Neural crest cell (in vitro differentiated cells): ENCODE measurements at regions not wholly inside any gene's neighbourhood (a gene's known extent, or its start where the extent isn't known, plus 50 kb on each side); places are given as distances from the start of the nearest gene placed in this dataset.

Source experiments
- DNase-seq: peaks from one replicate; pipeline ENCODE4 v3.0.0; 2021; ENCODE audit warnings: low read depth, mixed read lengths, low spot score
- H3K27ac Mint-ChIP-seq: one replicate; pipeline ENCODE4 v1.8.0; 2021; ENCODE audit warnings: mild to moderate bottlenecking, mixed read lengths; ENCODE audit not compliant: unreplicated experiment
- H3K27me3 Mint-ChIP-seq: 2 replicates; pipeline ENCODE4 v1.8.0; 2021; ENCODE audit warnings: low read depth, mild to moderate bottlenecking, mixed read lengths
- H3K36me3 Mint-ChIP-seq: 2 replicates; pipeline ENCODE4 v1.8.0; 2021; ENCODE audit warnings: low read depth, mild to moderate bottlenecking, mixed read lengths
- H3K4me1 Mint-ChIP-seq: 2 replicates; pipeline ENCODE4 v1.8.0; 2021; ENCODE audit warnings: mixed read lengths
- H3K4me3 Mint-ChIP-seq: one replicate; pipeline ENCODE4 v1.8.0; 2021; ENCODE audit warnings: mild to moderate bottlenecking, mixed read lengths
- H3K9me3 Mint-ChIP-seq: 2 replicates; pipeline ENCODE4 v1.8.0; 2021; ENCODE audit warnings: mixed read lengths
- CTCF ChIP-seq: fragments of 200-600 bp; sonication (generic); conservative IDR thresholded peaks from 2 replicates; pipeline ENCODE4 v1.5.0; 2021; ENCODE audit warnings: antibody characterized with exemption, mild to moderate bottlenecking

GRCh38 chr14:80358112-80358511 is 146.8 kb upstream of the DIO2 start:
- Mint-ChIP-seq H3K9me3 (peaks cover 2% of the 10 kb centered on the region), H3K36me3 (no peaks in the 10 kb centered on the region), H3K27me3 (no peaks in the 10 kb centered on the region), H3K4me1 (peaks cover 4% of the 10 kb centered on the region), H3K4me3 (no peak overlapping the region), H3K27ac (no peak overlapping the region)
- DNase-seq, result no peak
- no peak for TF ChIP-seq CTCF

- H3K27me3 Mint-ChIP-seq, result no peaks in the 10 kb centered on the region
- no peak overlapping the region for H3K4me3 Mint-ChIP-seq
- TF ChIP-seq CTCF, result peak; percentile 59
Observed at GRCh38 chr14:80356413-80356812, 145.1 kb upstream of the DIO2 start.

GRCh38 chr14:80354860-80355581 is 143.7 kb upstream of the DIO2 start:
- Mint-ChIP-seq H3K4me3 (no peak overlapping the region), H3K27ac (no peak overlapping the region), H3K4me1 (peaks cover 4% of the 10 kb centered on the region), H3K36me3 (no peaks in the 10 kb centered on the region), H3K27me3 (no peaks in the 10 kb centered on the region), H3K9me3 (no peaks in the 10 kb centered on the region)
- no peak for TF ChIP-seq CTCF
- no peak for DNase-seq

More at GRCh38 chr14:80356413-80356812, 145.1 kb upstream of the DIO2 start:
- Mint-ChIP-seq H3K4me1 (peaks cover 4% of the 10 kb centered on the region), H3K9me3 (peaks cover under 1% of the 10 kb centered on the region), H3K27ac (no peak overlapping the region), H3K36me3 (no peaks in the 10 kb centered on the region)
- no peak for DNase-seq

GRCh38 chr14:80352471-80352870 is 141.2 kb upstream of the DIO2 start:
- Mint-ChIP-seq H3K9me3 (no peaks in the 10 kb centered on the region), H3K4me1 (peaks cover 4% of the 10 kb centered on the region), H3K36me3 (no peaks in the 10 kb centered on the region), H3K4me3 (no peak overlapping the region), H3K27ac (no peak overlapping the region), H3K27me3 (no peaks in the 10 kb centered on the region)
- DNase-seq, result no peak
- TF ChIP-seq CTCF, result no peak

- H3K9me3 Mint-ChIP-seq, result no peaks in the 10 kb centered on the region
- no peak for TF ChIP-seq CTCF
- no peaks in the 10 kb centered on the region for H3K27me3 Mint-ChIP-seq
- no peak overlapping the region for H3K27ac Mint-ChIP-seq
- no peak overlapping the region for H3K4me3 Mint-ChIP-seq
- DNase-seq, result no peak
- no peaks in the 10 kb centered on the region for H3K4me1 Mint-ChIP-seq
- H3K36me3 Mint-ChIP-seq, result no peaks in the 10 kb centered on the region
Observed at GRCh38 chr14:80350707-80351106, 139.4 kb upstream of the DIO2 start.
